GM18909 (cell line): ENCODE measurements at regions not wholly inside any gene's neighbourhood (a gene's known extent, or its start where the extent isn't known, plus 50 kb on each side); places are given as distances from the start of the nearest gene placed in this dataset.

Experiments used
- ATAC-seq: cut with Tn5 transposase; IDR thresholded peaks from one replicate; pipeline ENCODE4 v1.9.1; 2021; ENCODE audit warnings: mild to moderate bottlenecking; ENCODE audit not compliant: unreplicated experiment, poor library complexity

- ATAC-seq: peak; percentile 87
Measured at GRCh38 chr10:58993480-58994221, 182.8 kb upstream of the PHYHIPL start.

GRCh38 chr10:58994226-58995057 lies 182.0 kb upstream of the PHYHIPL start:
- no peak for ATAC-seq

GRCh38 chr10:58995058-58995596 lies 181.3 kb upstream of the PHYHIPL start:
- ATAC-seq: no peak

GRCh38 chr10:58996063-58996462 lies 180.4 kb upstream of the PHYHIPL start:
- no peak for ATAC-seq

- ATAC-seq: no peak
Measured at GRCh38 chr10:58996866-58997265, 179.6 kb upstream of the PHYHIPL start.

- ATAC-seq: no peak
Measured at GRCh38 chr10:58998924-58999713, 177.3 kb upstream of the PHYHIPL start.

GRCh38 chr10:59000162-59000825 lies 176.1 kb upstream of the PHYHIPL start:
- ATAC-seq: no peak

- no peak for ATAC-seq
Measured at GRCh38 chr10:59002011-59002410, 174.4 kb upstream of the PHYHIPL start.

GRCh38 chr10:59003203-59003602 lies 173.2 kb upstream of the PHYHIPL start:
- ATAC-seq: no peak

- ATAC-seq: no peak
Measured at GRCh38 chr10:59004392-59004791, 172.1 kb upstream of the PHYHIPL start.

- ATAC-seq: peak; percentile 54
Measured at GRCh38 chr10:59006511-59007306, 169.7 kb upstream of the PHYHIPL start.

- ATAC-seq: peak; percentile 43
Measured at GRCh38 chr10:59007307-59008025, 169.0 kb upstream of the PHYHIPL start.

GRCh38 chr10:59008452-59008851 lies 168.0 kb upstream of the PHYHIPL start:
- no peak for ATAC-seq

- no peak for ATAC-seq
Measured at GRCh38 chr10:59011972-59012632, 164.3 kb upstream of the PHYHIPL start.

GRCh38 chr10:59012839-59013238 lies 163.6 kb upstream of the PHYHIPL start:
- no peak for ATAC-seq

GRCh38 chr10:59016043-59016442 lies 160.4 kb upstream of the PHYHIPL start:
- no peak for ATAC-seq

- ATAC-seq: no peak
Measured at GRCh38 chr10:59018977-59019376, 157.5 kb upstream of the PHYHIPL start.

GRCh38 chr10:59019603-59020002 lies 156.8 kb upstream of the PHYHIPL start:
- no peak for ATAC-seq
